HCT116 (cell line): ENCODE measurements at regions not wholly inside any gene's neighbourhood (a gene's known extent, or its start where the extent isn't known, plus 50 kb on each side); places are given as distances from the start of the nearest gene placed in this dataset.

Experiments used
- ATAC-seq: fragments of 200-7000 bp; cut with Tn5 transposase; 2 replicates; pipeline ENCODE4 v1.9.1; 2020; ENCODE audit warnings: mild to moderate bottlenecking, moderate library complexity
- BruUV-seq: library from RNA; stranded (reverse); fragments of 400-500 nt; replicated peaks from 2 replicates; lab custom pipeline; 2021; lab: Mats Ljungman, UMichigan
- CTCF ChIA-PET: fragments of 300-600 bp; sonication (Branson Sonifier 250); formaldehyde crosslinking; loops from one replicate; lab custom pipeline; 2021; ENCODE audit warnings: antibody characterized with exemption; lab: Charles Lee
- POLR2A ChIA-PET: fragments of 300-600, 350-600 bp; sonication (Branson Sonifier 250); formaldehyde crosslinking; loops from one replicate; lab custom pipeline; 2021; ENCODE audit warnings: antibody characterized with exemption; lab: Charles Lee
- RAD21 ChIA-PET, 2 experiments: fragments of 300-600 bp; sonication (Branson Sonifier 250); formaldehyde crosslinking; loops; one replicate each; lab custom pipeline; 2023; ENCODE audit warnings: low total read pairs in 2 of 2; ENCODE audit not compliant: uncharacterized antibody in 2 of 2, unreplicated experiment in 2 of 2, low non-redundant PET in 1 of 2; lab: Charles Lee
- DNase-seq: peaks from one replicate; pipeline ENCODE4 v3.0.0-alpha.2; 2010; ENCODE audit warnings: low read depth, low spot score
- H2AFZ ChIP-seq: fragments of 200-600 bp; shearing (Covaris generic), sonication (generic); 2 replicates; pipeline ENCODE4 v1.6.1; 2017; ENCODE audit warnings: low read depth, mixed run types, mixed read lengths, antibody characterized with exemption, low read length; ENCODE audit not compliant: poor library complexity, severe bottlenecking
- H3K27ac ChIP-seq: 2 replicates; pipeline ENCODE4 v1.5.1; 2012; ENCODE audit warnings: low read depth, low read length
- H3K27me3 ChIP-seq: fragments of 200-600 bp; sonication (generic); 2 replicates; pipeline ENCODE4 v1.6.1; 2016; ENCODE audit warnings: mixed run types, low read length, mixed read lengths; ENCODE audit not compliant: insufficient read depth
- H3K36me3 ChIP-seq, 2 experiments: fragments of 200-500 bp in 1 of 2; fragments of 200-600 bp in 1 of 2; sonication (Bioruptor generic) in 1 of 2; sonication (generic) in 1 of 2; 2 replicates each; pipeline versions ENCODE4 v1.5.1 to v1.6.1; 2014 to 2016; ENCODE audit warnings: low read length in 2 of 2, inconsistent platforms in 1 of 2, mixed read lengths in 1 of 2, mixed run types in 1 of 2; ENCODE audit not compliant: insufficient read depth in 2 of 2, control insufficient read depth in 1 of 2
- H3K4me1 ChIP-seq, 2 experiments: fragments of 200-600 bp in 1 of 2; sonication (generic) in 1 of 2; 2 replicates each; pipeline versions ENCODE4 v1.5.1 to v1.6.1; 2012 to 2017; ENCODE audit warnings: low read length in 2 of 2, inconsistent platforms in 1 of 2, mild to moderate bottlenecking in 1 of 2, mixed read lengths in 1 of 2, mixed run types in 1 of 2, moderate library complexity in 1 of 2; ENCODE audit not compliant: insufficient read depth in 2 of 2, control insufficient read depth in 1 of 2
- H3K4me2 ChIP-seq: fragments of 200-600 bp; sonication (generic); 2 replicates; pipeline ENCODE4 v1.6.1; 2017; ENCODE audit warnings: mixed run types, low read length, mixed read lengths
- H3K4me3 ChIP-seq, 2 experiments: fragments of 200-600 bp in 1 of 2; sonication (generic) in 1 of 2; replicated peaks in 1 of 2; 2 replicates each; pipeline ENCODE4 v1.5.1; 2011 to 2016; ENCODE audit warnings: low read length in 2 of 2, control low read depth in 1 of 2, low read depth in 1 of 2, mild to moderate bottlenecking in 1 of 2, mixed read lengths in 1 of 2, mixed run types in 1 of 2
- H3K79me2 ChIP-seq: fragments of 200-600 bp; sonication (generic); 2 replicates; pipeline ENCODE4 v1.6.1; 2017; ENCODE audit warnings: mild to moderate bottlenecking, mixed run types, low read length, moderate library complexity, mixed read lengths; ENCODE audit not compliant: insufficient read depth
- H3K9ac ChIP-seq: fragments of 200-600 bp; sonication (generic); 2 replicates; pipeline ENCODE4 v1.6.1; 2016; ENCODE audit warnings: low read length, mixed read lengths
- H3K9me2 ChIP-seq: fragments of 200-600 bp; sonication (generic), shearing (Covaris generic); 2 replicates; pipeline ENCODE4 v1.6.1; 2017; ENCODE audit warnings: mixed run types, mild to moderate bottlenecking, moderate library complexity; ENCODE audit not compliant: insufficient read depth
- H3K9me3 ChIP-seq, 2 experiments: fragments of 200-500 bp in 1 of 2; fragments of 200-600 bp in 1 of 2; sonication (Bioruptor generic) in 1 of 2; sonication (generic) in 1 of 2; 2 replicates each; pipeline ENCODE4 v1.6.1; 2014 to 2017; ENCODE audit warnings: low read length in 2 of 2, mixed read lengths in 2 of 2, inconsistent platforms in 1 of 2, low read depth in 1 of 2, mild to moderate bottlenecking in 1 of 2, mixed run types in 1 of 2, moderate library complexity in 1 of 2; ENCODE audit not compliant: control insufficient read depth in 1 of 2, insufficient read depth in 1 of 2
- H4K20me1 ChIP-seq: fragments of 200-600 bp; sonication (generic), shearing (Covaris generic); 2 replicates; pipeline ENCODE4 v1.6.1; 2017; ENCODE audit warnings: mixed run types, mild to moderate bottlenecking, moderate library complexity; ENCODE audit not compliant: insufficient read depth
- ATF3 ChIP-seq: IDR thresholded peaks from 2 replicates; pipeline ENCODE4 v1.6.1; 2012
- CBX3 ChIP-seq: IDR thresholded peaks from 2 replicates; pipeline ENCODE4 v1.6.1; 2012; ENCODE audit warnings: low read depth
- CTCF ChIP-seq, 3 experiments: fragments of 200-600 bp in 1 of 3; sonication (generic) in 1 of 3; IDR thresholded peaks in 2 of 3; conservative IDR thresholded peaks in 1 of 3; 2 replicates each; pipeline ENCODE4 v1.5.1; 2012 to 2017; ENCODE audit warnings: low read depth in 2 of 3, low read length in 2 of 3, antibody characterized with exemption in 1 of 3, borderline replicate concordance in 1 of 3, control low read depth in 1 of 3, mild to moderate bottlenecking in 1 of 3, mixed read lengths in 1 of 3, mixed run types in 1 of 3, moderate library complexity in 1 of 3; ENCODE audit not compliant: insufficient read depth in 1 of 3
- EGR1 ChIP-seq: IDR thresholded peaks from 2 replicates; pipeline ENCODE4 v1.6.1; 2012; ENCODE audit warnings: low read depth
- ELF1 ChIP-seq: IDR thresholded peaks from 2 replicates; pipeline ENCODE4 v1.6.1; 2012; ENCODE audit warnings: low read depth, borderline replicate concordance
- EZH2 ChIP-seq: fragments of 200-600 bp; sonication (generic); IDR thresholded peaks from 2 replicates; pipeline ENCODE4 v1.6.1; 2017; ENCODE audit warnings: antibody characterized with exemption, mixed run types
- EZH2phosphoT487 ChIP-seq: fragments of 200-600 bp; IDR thresholded peaks from 2 replicates; pipeline ENCODE4 v1.6.1; 2018; ENCODE audit warnings: antibody characterized with exemption, borderline replicate concordance
- FOSL1 ChIP-seq: IDR thresholded peaks from 2 replicates; pipeline ENCODE4 v1.6.1; 2012; ENCODE audit warnings: low read depth
- JUND ChIP-seq: IDR thresholded peaks from 2 replicates; pipeline ENCODE4 v1.6.1; 2012
- MAX ChIP-seq: IDR thresholded peaks from 2 replicates; pipeline ENCODE4 v1.6.1; 2012
- RAD21 ChIP-seq: IDR thresholded peaks from 2 replicates; pipeline ENCODE4 v1.6.1; 2012; ENCODE audit warnings: low read depth, mild to moderate bottlenecking
- SIN3A ChIP-seq: IDR thresholded peaks from 2 replicates; pipeline ENCODE4 v1.6.1; 2012; ENCODE audit warnings: low read depth
- SP1 ChIP-seq: IDR thresholded peaks from 2 replicates; pipeline ENCODE4 v1.6.1; 2012; ENCODE audit warnings: low read depth
- TCF7L2 ChIP-seq: IDR thresholded peaks from 2 replicates; pipeline ENCODE4 v1.7.0; 2011; ENCODE audit warnings: borderline replicate concordance, inconsistent platforms; ENCODE audit not compliant: insufficient read depth, insufficient read length; ENCODE audit errors: extremely low read depth
- ZBTB33 ChIP-seq: IDR thresholded peaks from 2 replicates; pipeline ENCODE4 v1.6.1; 2011; ENCODE audit warnings: mild to moderate bottlenecking, low read length, moderate library complexity; ENCODE audit not compliant: insufficient replicate concordance; ENCODE audit errors: extremely low read depth
- ZFX ChIP-seq: fragments of 450-650 bp; IDR thresholded peaks from 2 replicates; pipeline ENCODE4 v1.6.1; 2017
- ZNF274 ChIP-seq: fragments of 200-500 bp; sonication (Bioruptor generic); IDR thresholded peaks from 2 replicates; pipeline ENCODE4 v1.6.1; 2014; ENCODE audit warnings: mild to moderate bottlenecking, low read depth, low read length, inconsistent platforms
- intact Hi-C: fragments of 100-400 bp; cut with micrococcal nuclease; formaldehyde crosslinking; loops from 2 replicates; pipeline ENCODE4 v1.10.0; 2022

- no peaks in the 10 kb centered on the region for H4K20me1 ChIP-seq
- no peaks in the 10 kb centered on the region for H3K79me2 ChIP-seq
- no peak overlapping the region for H3K4me2 ChIP-seq
- ATAC-seq (no peak), DNase-seq (no peak)
- H3K9me3 ChIP-seq, result no peaks in the 10 kb centered on the region
- H3K4me1 ChIP-seq, result no peaks in the 10 kb centered on the region
- ChIA-PET RAD21 (no interaction called here), CTCF (no interaction called here), POLR2A (no interaction called here)
- H3K9me2 ChIP-seq, result no peaks in the 10 kb centered on the region
- no peak overlapping the region for H3K9ac ChIP-seq
- H3K36me3 ChIP-seq, result no peaks in the 10 kb centered on the region
- intact Hi-C loops, result loop anchor here (5.0 kb wide), 1 partner anchor 163 kb away; no protein-coding TSS in a partner anchor
- BruUV-seq, result no TSS peak
- no peak overlapping the region for H3K27ac ChIP-seq
- no peaks in the 10 kb centered on the region for H3K27me3 ChIP-seq
- no peak overlapping the region for H2AFZ ChIP-seq
- TF ChIP-seq ATF3 (no peak), EZH2 (no peak), ZFX (no peak)
- no peak overlapping the region for H3K4me3 ChIP-seq
Measured at GRCh38 chr2:122139739-122140420, 384.4 kb downstream of the TSN start.

GRCh38 chr2:122144884-122145283 lies 389.4 kb downstream of the TSN start:
- ChIA-PET CTCF (no interaction called here), RAD21 (no interaction called here)
- no peaks in the 10 kb centered on the region for H3K4me1 ChIP-seq

More at GRCh38 chr2:122144884-122145283, 389.4 kb downstream of the TSN start:
- no TSS peak for BruUV-seq
- POLR2A ChIA-PET, result no interaction called here
- Histone ChIP-seq H4K20me1 (no peaks in the 10 kb centered on the region), H3K9me3 (no peaks in the 10 kb centered on the region), H3K4me2 (no peak overlapping the region), H3K27ac (no peak overlapping the region), H3K27me3 (no peaks in the 10 kb centered on the region), H3K9ac (no peak overlapping the region), H3K79me2 (no peaks in the 10 kb centered on the region), H3K9me2 (no peaks in the 10 kb centered on the region), H2AFZ (no peak overlapping the region), H3K4me3 (no peak overlapping the region), H3K36me3 (no peaks in the 10 kb centered on the region)
- DNase-seq (no peak), ATAC-seq (no peak)
- TF ChIP-seq EZH2phosphoT487 (no peak), ZFX (no peak), ELF1 (no peak), EGR1 (no peak), MAX (no peak), JUND (no peak), ZNF274 (no peak), CTCF (IDR thresholded peaks at IDR 0.05 in 2 of 3, conservative IDR thresholded peaks at IDR 0.05 in 1 of 3; ENCODE audit: borderline replicate concordance in 1 of 3, insufficient read depth in 1 of 3, low read depth in 2 of 3, low read length in 2 of 3) (no peak), RAD21 (no peak), FOSL1 (no peak), SIN3A (no peak), SP1 (no peak), TCF7L2 (no peak), CBX3 (no peak), ZBTB33 (no peak), EZH2 (no peak)
- intact Hi-C loops, result no loop called here
